Epithelial cell of esophagus (primary cell): ENCODE measurements at regions not wholly inside any gene's neighbourhood (a gene's known extent, or its start where the extent isn't known, plus 50 kb on each side); places are given as distances from the start of the nearest gene placed in this dataset.
A peak's percentile ranks its signal among the peaks of the same experiment; 100 is the strongest.

Source experiments
- DNase-seq: peaks from one replicate; pipeline ENCODE4 v3.0.0; 2010; ENCODE audit warnings: low read depth
- H3K4me3 ChIP-seq: 2 replicates; pipeline ENCODE4 v1.5.1; 2011; ENCODE audit warnings: mild to moderate bottlenecking, low read length, control low read depth
- TF ChIP-seq, protein P1 (sequence below): IDR thresholded peaks from 2 replicates; pipeline ENCODE4 v1.5.1; 2011; ENCODE audit warnings: low read depth, mild to moderate bottlenecking, low read length, control low read depth, inconsistent platforms; ENCODE audit not compliant: insufficient read depth; ENCODE audit errors: missing control alignments

GRCh38 chr12:60981473-60981872 lies 1278.7 kb upstream of the USP15 start:
- no peak overlapping the region for H3K4me3 ChIP-seq
- TF ChIP-seq, protein P1, sequence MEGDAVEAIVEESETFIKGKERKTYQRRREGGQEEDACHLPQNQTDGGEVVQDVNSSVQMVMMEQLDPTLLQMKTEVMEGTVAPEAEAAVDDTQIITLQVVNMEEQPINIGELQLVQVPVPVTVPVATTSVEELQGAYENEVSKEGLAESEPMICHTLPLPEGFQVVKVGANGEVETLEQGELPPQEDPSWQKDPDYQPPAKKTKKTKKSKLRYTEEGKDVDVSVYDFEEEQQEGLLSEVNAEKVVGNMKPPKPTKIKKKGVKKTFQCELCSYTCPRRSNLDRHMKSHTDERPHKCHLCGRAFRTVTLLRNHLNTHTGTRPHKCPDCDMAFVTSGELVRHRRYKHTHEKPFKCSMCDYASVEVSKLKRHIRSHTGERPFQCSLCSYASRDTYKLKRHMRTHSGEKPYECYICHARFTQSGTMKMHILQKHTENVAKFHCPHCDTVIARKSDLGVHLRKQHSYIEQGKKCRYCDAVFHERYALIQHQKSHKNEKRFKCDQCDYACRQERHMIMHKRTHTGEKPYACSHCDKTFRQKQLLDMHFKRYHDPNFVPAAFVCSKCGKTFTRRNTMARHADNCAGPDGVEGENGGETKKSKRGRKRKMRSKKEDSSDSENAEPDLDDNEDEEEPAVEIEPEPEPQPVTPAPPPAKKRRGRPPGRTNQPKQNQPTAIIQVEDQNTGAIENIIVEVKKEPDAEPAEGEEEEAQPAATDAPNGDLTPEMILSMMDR, result no peak
- no peak for DNase-seq

DNA sequence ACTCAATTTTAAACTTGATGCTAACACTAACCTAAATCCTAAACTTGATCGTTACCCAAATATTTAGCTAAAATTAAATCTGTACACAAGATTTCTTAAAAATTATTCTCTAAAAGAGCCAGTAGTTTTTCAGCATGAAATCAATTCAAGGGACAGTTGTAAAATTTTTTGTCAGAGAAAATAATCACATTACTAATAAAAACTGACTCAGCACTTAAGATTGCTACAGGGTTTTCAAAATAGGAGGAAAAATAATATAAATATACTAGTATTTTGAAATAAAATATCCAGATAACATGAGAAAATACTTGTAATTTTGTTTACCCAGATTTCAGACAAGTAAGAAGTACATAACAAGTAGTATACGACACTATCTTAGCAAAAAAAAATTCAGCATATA lies 1268.1 kb upstream of the USP15 start:
- TF ChIP-seq, protein P1, result no peak
- no peak for DNase-seq
- H3K4me3 ChIP-seq, result no peak overlapping the region

DNA sequence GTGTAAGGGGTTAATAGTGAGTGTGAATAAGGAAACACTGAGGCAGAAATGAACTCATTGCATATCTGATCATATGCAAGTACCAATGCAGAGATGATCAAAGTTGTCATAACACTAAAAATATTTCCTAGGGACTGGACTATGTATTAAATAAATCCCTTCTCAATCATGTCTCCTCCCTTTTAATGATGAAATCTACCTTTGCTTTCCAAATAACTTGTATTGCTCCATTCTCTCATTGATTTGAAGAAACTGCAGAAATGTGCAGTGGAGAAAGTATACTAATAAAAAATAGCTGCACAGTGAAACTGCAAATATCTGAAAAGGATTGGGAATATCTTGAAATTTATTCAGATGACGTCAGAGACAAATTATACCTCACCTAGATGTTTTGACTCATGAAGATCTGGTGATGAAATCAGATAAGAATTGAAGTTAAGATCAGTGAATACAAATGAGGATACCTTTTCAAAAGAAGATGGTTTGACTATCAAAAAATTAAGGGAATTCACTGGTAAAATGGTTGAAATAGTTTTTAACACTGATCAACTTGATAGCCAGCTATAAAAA lies 1264.9 kb upstream of the USP15 start:
- H3K4me3 ChIP-seq, result no peak overlapping the region
- no peak for DNase-seq
- TF ChIP-seq, protein P1, result no peak

DNA sequence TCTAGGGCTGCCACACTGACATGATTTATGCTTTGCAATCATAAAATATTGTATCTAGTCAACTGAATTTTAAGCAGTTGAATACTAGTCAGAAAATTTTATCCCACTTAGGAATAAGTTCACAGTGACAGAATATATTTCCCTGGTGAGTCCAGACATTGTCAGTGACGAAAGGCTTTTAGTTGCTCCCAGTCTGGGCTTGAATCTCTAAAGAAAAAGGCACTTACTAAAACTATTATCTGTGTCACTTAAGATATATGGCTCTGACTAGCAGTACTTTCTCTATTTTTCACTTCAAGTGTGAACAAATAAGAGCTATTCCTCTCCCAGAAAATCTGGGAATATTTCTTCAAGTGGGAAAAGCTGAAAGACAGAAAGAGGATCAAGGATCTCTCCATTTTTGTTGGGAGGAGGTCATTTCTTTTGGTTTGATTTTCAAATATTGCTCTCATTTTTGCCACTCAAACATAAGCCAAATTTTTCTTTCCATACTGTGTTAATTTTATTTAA lies 1262.3 kb upstream of the USP15 start:
- no peak for DNase-seq
- H3K4me3 ChIP-seq, result no peak overlapping the region
- TF ChIP-seq, protein P1, result no peak

- TF ChIP-seq, protein P1, result no peak
- H3K4me3 ChIP-seq, result no peak overlapping the region
- peak; percentile 23 for DNase-seq
These were observed 1251.0 kb upstream of the USP15 start for GRCh38 chr12:61009192-61009591.

- H3K4me3 ChIP-seq, result no peak overlapping the region
- TF ChIP-seq, protein P1, result no peak
- DNase-seq, result no peak
These were observed 1248.3 kb upstream of the USP15 start for GRCh38 chr12:61011767-61012423.

DNA sequence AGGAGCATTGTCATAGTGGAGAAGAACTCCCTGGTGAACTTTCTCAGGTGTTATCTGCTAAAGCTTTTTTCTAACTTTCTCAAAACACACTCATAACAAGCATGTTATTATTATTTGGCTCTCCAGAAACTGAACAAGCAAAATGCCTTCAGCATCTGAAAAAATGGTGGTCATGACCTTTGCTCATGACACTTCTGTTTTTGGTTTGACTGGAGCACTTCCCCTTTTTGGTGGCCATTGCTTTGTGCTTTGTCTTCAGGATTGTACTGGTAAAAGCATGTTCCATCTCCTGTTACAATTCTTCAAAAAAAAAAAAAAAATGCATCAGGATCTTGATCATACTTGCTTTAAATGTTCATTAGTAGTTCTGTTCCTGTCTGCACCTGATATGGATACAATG lies 1241.6 kb upstream of the USP15 start:
- TF ChIP-seq, protein P1, result no peak
- no peak for DNase-seq
- no peak overlapping the region for H3K4me3 ChIP-seq
